Progenitor cell of endocrine pancreas (in vitro differentiated cells): ENCODE measurements at regions not wholly inside any gene's neighbourhood (a gene's known extent, or its start where the extent isn't known, plus 50 kb on each side); places are given as distances from the start of the nearest gene placed in this dataset.

Experiments used
- DNase-seq: peaks from one replicate; pipeline ENCODE4 v3.0.0; 2021; ENCODE audit warnings: low spot score; ENCODE audit not compliant: unreplicated experiment
- H3K27ac Mint-ChIP-seq: 2 replicates; pipeline ENCODE4 v1.8.0; 2021; ENCODE audit warnings: mild to moderate bottlenecking, moderate library complexity, mixed read lengths
- H3K27me3 Mint-ChIP-seq: 2 replicates; pipeline ENCODE4 v1.8.0; 2021; ENCODE audit warnings: mixed read lengths
- H3K36me3 Mint-ChIP-seq: 2 replicates; pipeline ENCODE4 v1.8.0; 2022; ENCODE audit warnings: mixed read lengths; ENCODE audit not compliant: insufficient read depth
- H3K4me1 Mint-ChIP-seq: 2 replicates; pipeline ENCODE4 v1.8.0; 2021; ENCODE audit warnings: low read depth, mixed read lengths
- H3K4me3 Mint-ChIP-seq: 2 replicates; pipeline ENCODE4 v1.8.0; 2021; ENCODE audit warnings: low read depth, mild to moderate bottlenecking, moderate library complexity, mixed read lengths
- H3K9me3 Mint-ChIP-seq: 2 replicates; pipeline ENCODE4 v1.8.0; 2021; ENCODE audit warnings: low read depth, mixed read lengths
- TF ChIP-seq, protein P1 (sequence below): fragments of 200-600 bp; sonication (generic); IDR thresholded peaks from one replicate; pipeline ENCODE4 v1.5.0; 2021; ENCODE audit warnings: antibody characterized with exemption, mild to moderate bottlenecking; ENCODE audit not compliant: unreplicated experiment

GRCh38 chr20:60422848-60423247 is 464.6 kb downstream of the CDH26 start:
- Mint-ChIP-seq H3K9me3 (no peaks in the 10 kb centered on the region), H3K4me1 (no peaks in the 10 kb centered on the region), H3K4me3 (no peak overlapping the region), H3K27me3 (peaks cover 13% of the 10 kb centered on the region), H3K36me3 (no peaks in the 10 kb centered on the region), H3K27ac (no peak overlapping the region)
- TF ChIP-seq, protein P1, sequence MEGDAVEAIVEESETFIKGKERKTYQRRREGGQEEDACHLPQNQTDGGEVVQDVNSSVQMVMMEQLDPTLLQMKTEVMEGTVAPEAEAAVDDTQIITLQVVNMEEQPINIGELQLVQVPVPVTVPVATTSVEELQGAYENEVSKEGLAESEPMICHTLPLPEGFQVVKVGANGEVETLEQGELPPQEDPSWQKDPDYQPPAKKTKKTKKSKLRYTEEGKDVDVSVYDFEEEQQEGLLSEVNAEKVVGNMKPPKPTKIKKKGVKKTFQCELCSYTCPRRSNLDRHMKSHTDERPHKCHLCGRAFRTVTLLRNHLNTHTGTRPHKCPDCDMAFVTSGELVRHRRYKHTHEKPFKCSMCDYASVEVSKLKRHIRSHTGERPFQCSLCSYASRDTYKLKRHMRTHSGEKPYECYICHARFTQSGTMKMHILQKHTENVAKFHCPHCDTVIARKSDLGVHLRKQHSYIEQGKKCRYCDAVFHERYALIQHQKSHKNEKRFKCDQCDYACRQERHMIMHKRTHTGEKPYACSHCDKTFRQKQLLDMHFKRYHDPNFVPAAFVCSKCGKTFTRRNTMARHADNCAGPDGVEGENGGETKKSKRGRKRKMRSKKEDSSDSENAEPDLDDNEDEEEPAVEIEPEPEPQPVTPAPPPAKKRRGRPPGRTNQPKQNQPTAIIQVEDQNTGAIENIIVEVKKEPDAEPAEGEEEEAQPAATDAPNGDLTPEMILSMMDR: no peak
- no peak for DNase-seq

DNA sequence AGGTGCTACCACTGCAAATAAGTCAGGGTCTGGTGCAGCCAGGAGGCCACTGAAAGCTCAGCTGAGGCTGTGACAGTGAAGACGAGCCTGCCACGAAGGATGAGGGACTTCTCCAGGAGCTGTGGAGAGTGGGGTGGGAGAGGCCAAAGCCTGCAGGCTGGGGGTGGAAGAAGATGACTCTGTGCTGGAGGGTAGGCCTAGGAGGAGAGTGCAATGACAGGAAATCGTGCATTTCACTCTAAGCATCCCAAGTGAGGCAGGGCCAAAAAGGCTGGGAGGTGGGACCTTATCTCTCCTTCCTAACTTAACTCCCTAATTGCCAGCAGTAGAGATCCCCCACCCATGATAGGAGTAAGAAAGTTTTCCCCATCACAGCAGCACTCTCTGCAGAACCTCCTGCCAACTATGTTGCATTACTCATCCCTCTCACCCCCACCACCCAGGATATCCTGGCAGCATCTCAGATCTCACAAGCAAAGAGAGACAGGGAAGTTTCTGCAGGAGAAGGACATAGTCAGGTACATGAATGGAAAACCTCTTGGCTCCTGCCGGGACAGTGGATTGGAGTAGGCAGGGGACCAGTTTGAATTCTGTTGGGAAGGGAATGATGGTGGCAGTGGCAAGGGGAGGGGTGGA is 466.2 kb downstream of the CDH26 start:
- DNase-seq: no peak
- Mint-ChIP-seq H3K4me3 (no peak overlapping the region), H3K4me1 (no peaks in the 10 kb centered on the region), H3K36me3 (no peaks in the 10 kb centered on the region), H3K9me3 (no peaks in the 10 kb centered on the region), H3K27ac (no peak overlapping the region), H3K27me3 (peaks cover 6% of the 10 kb centered on the region)
- TF ChIP-seq, protein P1: no peak

DNA sequence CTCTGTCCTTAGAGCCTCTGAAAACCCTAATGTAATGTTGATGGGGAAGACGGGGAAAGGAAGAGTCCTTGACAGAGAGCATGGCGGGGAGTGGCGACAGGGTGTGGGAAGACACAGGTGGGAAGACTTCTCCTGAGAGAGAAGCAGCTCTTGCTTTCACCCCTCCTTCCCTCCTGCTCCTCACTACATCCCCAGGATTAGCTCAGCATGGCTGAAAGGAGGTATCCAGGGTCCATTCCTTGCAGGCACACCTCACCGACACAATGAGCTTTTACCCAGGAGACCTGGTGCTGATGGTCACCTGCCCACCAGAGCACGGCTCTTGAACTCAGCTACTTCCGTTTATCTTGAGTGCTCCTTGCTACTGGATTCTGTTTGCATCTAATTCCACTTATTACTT is 469.3 kb downstream of the CDH26 start:
- H3K36me3 Mint-ChIP-seq: no peaks in the 10 kb centered on the region
- peaks cover 17% of the 10 kb centered on the region for H3K27me3 Mint-ChIP-seq
- TF ChIP-seq, protein P1: no peak

GRCh38 chr20:60428651-60429050 is 470.4 kb downstream of the CDH26 start:
- no peak overlapping the region for H3K27ac Mint-ChIP-seq
- no peak for DNase-seq
- H3K36me3 Mint-ChIP-seq: no peaks in the 10 kb centered on the region
- H3K27me3 Mint-ChIP-seq: peaks cover 17% of the 10 kb centered on the region
- H3K4me3 Mint-ChIP-seq: no peak overlapping the region
- no peaks in the 10 kb centered on the region for H3K9me3 Mint-ChIP-seq
- TF ChIP-seq, protein P1: no peak
- no peaks in the 10 kb centered on the region for H3K4me1 Mint-ChIP-seq

More for the DNA sequence above, 469.3 kb downstream of the CDH26 start:
- H3K27ac Mint-ChIP-seq: no peak overlapping the region
- H3K9me3 Mint-ChIP-seq: no peaks in the 10 kb centered on the region
- no peak for DNase-seq
- H3K4me3 Mint-ChIP-seq: no peak overlapping the region
- no peaks in the 10 kb centered on the region for H3K4me1 Mint-ChIP-seq

- H3K27ac Mint-ChIP-seq: no peak overlapping the region
- TF ChIP-seq, protein P1: no peak
- DNase-seq: no peak
- H3K9me3 Mint-ChIP-seq: no peaks in the 10 kb centered on the region
- H3K27me3 Mint-ChIP-seq: peaks cover 17% of the 10 kb centered on the region
- H3K4me3 Mint-ChIP-seq: no peak overlapping the region
- no peaks in the 10 kb centered on the region for H3K4me1 Mint-ChIP-seq
- H3K36me3 Mint-ChIP-seq: no peaks in the 10 kb centered on the region
Observed at GRCh38 chr20:60430516-60431001, 472.3 kb downstream of the CDH26 start.
